Superior temporal gyrus (tissue), 1 donor: ENCODE measurements at regions not wholly inside any gene's neighbourhood (a gene's known extent, or its start where the extent isn't known, plus 50 kb on each side); places are given as distances from the start of the nearest gene placed in this dataset.
A peak's percentile ranks its signal among the peaks of the same experiment; 100 is the strongest.
"Not testable (repeated sequence)": the region's sequence is repeated elsewhere in the genome, so short reads cannot be mapped to it uniquely, and the experiment has no call there.

ENCODE experiments used
- DNase-seq: peaks from one replicate; pipeline ENCODE4 v3.0.0-alpha.2; 2016; ENCODE audit errors: extremely low spot score

GRCh38 chr2:7639476-7639875 is 722.3 kb downstream of the RNF144A start:
- DNase-seq = no peak

- not testable (repeated sequence) for DNase-seq
These were observed 724.1 kb downstream of the RNF144A start for GRCh38 chr2:7641272-7641671.

- no peak for DNase-seq
These were observed 728.8 kb downstream of the RNF144A start for GRCh38 chr2:7646024-7646423.

- DNase-seq = no peak
These were observed 729.4 kb downstream of the RNF144A start for GRCh38 chr2:7646661-7647060.

GRCh38 chr2:7648221-7648795 is 731.1 kb downstream of the RNF144A start:
- no peak for DNase-seq

- no peak for DNase-seq
These were observed 732.4 kb downstream of the RNF144A start for GRCh38 chr2:7649461-7650228.

GRCh38 chr2:7653617-7654016 is 736.4 kb downstream of the RNF144A start:
- no peak for DNase-seq

GRCh38 chr2:7655629-7656028 is 738.4 kb downstream of the RNF144A start:
- DNase-seq = no peak

GRCh38 chr2:7657526-7657925 is 740.3 kb downstream of the RNF144A start:
- not testable (repeated sequence) for DNase-seq

GRCh38 chr2:7658486-7658885 is 741.3 kb downstream of the RNF144A start:
- no peak for DNase-seq

- DNase-seq = no peak
These were observed 743.6 kb downstream of the RNF144A start for GRCh38 chr2:7660816-7661215.

- no peak for DNase-seq
These were observed 744.3 kb downstream of the RNF144A start for GRCh38 chr2:7661502-7661901.

- DNase-seq = no peak
These were observed 748.7 kb downstream of the RNF144A start for GRCh38 chr2:7665880-7666279.

- DNase-seq = no peak
These were observed 749.5 kb downstream of the RNF144A start for GRCh38 chr2:7666596-7667259.

GRCh38 chr2:7667260-7667757 is 750.1 kb downstream of the RNF144A start:
- no peak for DNase-seq

- DNase-seq = peak; percentile 13
These were observed 753.9 kb downstream of the RNF144A start for GRCh38 chr2:7670905-7671641.

- no peak for DNase-seq
These were observed 754.9 kb downstream of the RNF144A start for GRCh38 chr2:7672027-7672684.

- no peak for DNase-seq
These were observed 755.5 kb downstream of the RNF144A start for GRCh38 chr2:7672685-7673071.

- no peak for DNase-seq
These were observed 755.9 kb downstream of the RNF144A start for GRCh38 chr2:7673101-7673500.

- DNase-seq = no peak
These were observed 756.6 kb downstream of the RNF144A start for GRCh38 chr2:7673853-7674252.

- no peak for DNase-seq
These were observed 757.4 kb downstream of the RNF144A start for GRCh38 chr2:7674606-7675005.

- DNase-seq = no peak
These were observed 759.5 kb downstream of the RNF144A start for GRCh38 chr2:7676714-7677113.
